HEK293 (cell line): ENCODE measurements at regions not wholly inside any gene's neighbourhood (a gene's known extent, or its start where the extent isn't known, plus 50 kb on each side); places are given as distances from the start of the nearest gene placed in this dataset.
"Not testable (repeated sequence)": the region's sequence is repeated elsewhere in the genome, so short reads cannot be mapped to it uniquely, and the experiment has no call there.

Experiments used
- CTCF ChIA-PET: fragments of 350-600 bp; formaldehyde crosslinking; extraction: SDS; loops from one replicate; lab custom pipeline; 2021; ENCODE audit warnings: antibody characterized with exemption; lab: Yijun Ruan, JAX
- POLR2A ChIA-PET: fragments of 300-600 bp; formaldehyde crosslinking; extraction: SDS; loops from one replicate; lab custom pipeline; 2020; ENCODE audit warnings: antibody characterized with exemption, inconsistent platforms; lab: Yijun Ruan, JAX
- H3K27ac ChIP-seq: fragments of 200-500 bp; sonication (Bioruptor generic); 2 replicates; pipeline ENCODE4 v1.5.1; 2014; ENCODE audit warnings: low read depth, low read length, control low read depth, inconsistent platforms; ENCODE audit errors: extremely low read depth
- H3K36me3 ChIP-seq, 2 experiments: fragments of 200-500 bp in 1 of 2; sonication (Bioruptor generic) in 1 of 2; 1 replicate in 1 of 2; 2 replicates in 1 of 2; pipeline ENCODE4 v1.5.1; 2014 to 2017; ENCODE audit warnings: inconsistent platforms in 2 of 2, low read length in 2 of 2; ENCODE audit not compliant: control insufficient read depth in 2 of 2, insufficient read depth in 1 of 2
- H3K4me1 ChIP-seq: fragments of 200-500 bp; sonication (Bioruptor generic); 2 replicates; pipeline ENCODE4 v1.5.1; 2014; ENCODE audit warnings: mild to moderate bottlenecking, low read length, inconsistent platforms; ENCODE audit not compliant: control insufficient read depth, insufficient read depth
- H3K4me3 ChIP-seq: 2 replicates; pipeline ENCODE4 v1.5.1; 2011; ENCODE audit warnings: low read depth, mild to moderate bottlenecking, control low read depth, low read length, moderate library complexity
- H3K9me3 ChIP-seq: fragments of 200-500 bp; sonication (Bioruptor generic); 2 replicates; pipeline ENCODE4 v1.5.1; 2014; ENCODE audit warnings: low read depth, low read length, inconsistent platforms; ENCODE audit not compliant: control insufficient read depth, insufficient read depth
- OSR2 ChIP-seq: fragments of 450-650 bp; formaldehyde crosslinking; IDR thresholded peaks from 2 replicates; pipeline ENCODE4 v1.5.1; 2016; ENCODE audit warnings: missing biosample characterization, missing genetic modification characterization
- SALL2 ChIP-seq: fragments of 450-650 bp; formaldehyde crosslinking; IDR thresholded peaks from 2 replicates; pipeline ENCODE4 v1.5.0; 2017; ENCODE audit warnings: missing biosample characterization, mild to moderate bottlenecking, missing genetic modification characterization, borderline replicate concordance
- TCF7L2 ChIP-seq: IDR thresholded peaks from 2 replicates; pipeline ENCODE4 v1.6.1; 2011; ENCODE audit warnings: low read depth, mild to moderate bottlenecking, inconsistent platforms, low read length, moderate library complexity, borderline replicate concordance
- ZBTB1 ChIP-seq: fragments of 450-650 bp; formaldehyde crosslinking; IDR thresholded peaks from 2 replicates; pipeline ENCODE4 v1.5.1; 2016; ENCODE audit warnings: missing biosample characterization, missing genetic modification characterization
- ZFP3 ChIP-seq: fragments of 450-650 bp; formaldehyde crosslinking; IDR thresholded peaks from 2 replicates; pipeline ENCODE4 v1.5.1; 2016; ENCODE audit warnings: low read depth, missing biosample characterization, missing genetic modification characterization
- ZNF146 ChIP-seq: fragments of 450-650 bp; formaldehyde crosslinking; IDR thresholded peaks from 2 replicates; pipeline ENCODE4 v1.5.1; 2016; ENCODE audit warnings: missing biosample characterization, missing genetic modification characterization
- ZNF211 ChIP-seq: fragments of 450-650 bp; formaldehyde crosslinking; IDR thresholded peaks from 2 replicates; pipeline ENCODE4 v1.5.1; 2016; ENCODE audit warnings: low read depth, missing biosample characterization, missing genetic modification characterization
- ZNF239 ChIP-seq: fragments of 450-650 bp; formaldehyde crosslinking; IDR thresholded peaks from 2 replicates; pipeline ENCODE4 v1.5.1; 2016; ENCODE audit warnings: missing biosample characterization, missing genetic modification characterization
- ZNF433 ChIP-seq: fragments of 450-650 bp; formaldehyde crosslinking; IDR thresholded peaks from 2 replicates; pipeline ENCODE4 v1.5.1; 2016; ENCODE audit warnings: missing biosample characterization, missing genetic modification characterization, low read depth
- ZNF473 ChIP-seq: fragments of 450-650 bp; formaldehyde crosslinking; IDR thresholded peaks from 2 replicates; pipeline ENCODE4 v1.5.1; 2017; ENCODE audit warnings: missing biosample characterization, missing genetic modification characterization
- ZNF514 ChIP-seq: fragments of 450-650 bp; formaldehyde crosslinking; IDR thresholded peaks from 2 replicates; pipeline ENCODE4 v1.5.1; 2016; ENCODE audit warnings: missing biosample characterization, missing genetic modification characterization
- ZNF521 ChIP-seq: fragments of 450-650 bp; formaldehyde crosslinking; IDR thresholded peaks from 2 replicates; pipeline ENCODE4 v1.5.1; 2017; ENCODE audit warnings: missing biosample characterization, mild to moderate bottlenecking, missing genetic modification characterization
- ZNF544 ChIP-seq: fragments of 450-650 bp; formaldehyde crosslinking; IDR thresholded peaks from 2 replicates; pipeline ENCODE4 v1.5.0; 2017; ENCODE audit warnings: missing biosample characterization, missing genetic modification characterization
- ZNF621 ChIP-seq: fragments of 450-650 bp; formaldehyde crosslinking; IDR thresholded peaks from 2 replicates; pipeline ENCODE4 v1.5.1; 2017; ENCODE audit warnings: missing biosample characterization, missing genetic modification characterization
- ZNF629 ChIP-seq: fragments of 450-650 bp; formaldehyde crosslinking; IDR thresholded peaks from 2 replicates; pipeline ENCODE4 v1.5.1; 2017; ENCODE audit warnings: missing biosample characterization, missing genetic modification characterization
- ZNF660 ChIP-seq: fragments of 450-650 bp; IDR thresholded peaks from 2 replicates; pipeline ENCODE4 v1.5.1; 2018; ENCODE audit warnings: missing biosample characterization, mild to moderate bottlenecking, missing genetic modification characterization
- ZSCAN23 ChIP-seq: fragments of 450-650 bp; formaldehyde crosslinking; IDR thresholded peaks from 2 replicates; pipeline ENCODE4 v1.5.1; 2016; ENCODE audit warnings: missing biosample characterization, missing genetic modification characterization
- TF ChIP-seq, protein P1 (sequence below): fragments of 450-650 bp; formaldehyde crosslinking; IDR thresholded peaks from 2 replicates; pipeline ENCODE4 v1.5.1; 2016; ENCODE audit warnings: missing biosample characterization, missing genetic modification characterization, low read depth
- TF ChIP-seq, protein P2 (sequence below): fragments of 450-650 bp; formaldehyde crosslinking; IDR thresholded peaks from 2 replicates; pipeline ENCODE4 v1.5.1; 2016; ENCODE audit warnings: missing biosample characterization, missing genetic modification characterization
- TF ChIP-seq, protein P3 (sequence below): fragments of 450-650 bp; formaldehyde crosslinking; IDR thresholded peaks from 2 replicates; pipeline ENCODE4 v1.5.1; 2016; ENCODE audit warnings: missing biosample characterization, missing genetic modification characterization
- TF ChIP-seq, protein P4 (sequence below): fragments of 450-650 bp; formaldehyde crosslinking; IDR thresholded peaks from 2 replicates; pipeline ENCODE4 v1.5.1; 2016; ENCODE audit warnings: missing biosample characterization, missing genetic modification characterization

DNA sequence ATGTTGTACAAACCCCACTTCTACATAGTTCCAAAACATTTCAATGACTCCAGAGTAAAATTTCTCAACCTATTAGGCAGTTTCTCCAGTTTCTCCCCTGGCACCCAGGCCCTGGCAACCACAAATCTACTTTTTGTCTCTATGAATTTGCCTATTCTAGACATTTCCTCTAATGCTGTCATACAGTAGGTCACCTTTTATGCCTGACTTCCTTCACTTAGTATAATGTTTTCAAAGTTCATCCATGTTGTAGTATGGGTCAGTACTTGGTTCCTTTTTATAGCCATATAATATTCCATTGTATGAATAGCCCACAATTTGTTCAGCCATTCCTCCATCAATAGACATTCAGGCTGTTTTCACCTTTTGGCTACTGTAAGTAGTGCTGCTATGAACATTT is 67.0 kb downstream of the SPRING1 start:
- no peak overlapping the region for H3K27ac ChIP-seq
- H3K4me1 ChIP-seq = no peaks in the 10 kb centered on the region
- ChIA-PET POLR2A (no interaction called here), CTCF (interaction anchor here (0.6 kb wide), 1 partner anchor 656 kb away, joined by 3 read pairs; no protein-coding TSS in a partner anchor)
- no peaks in the 10 kb centered on the region for H3K9me3 ChIP-seq
- H3K36me3 ChIP-seq = no peaks in the 10 kb centered on the region
- no peak overlapping the region for H3K4me3 ChIP-seq
- TF ChIP-seq ZNF146 (tag by site-specific recombination) = peak; percentile 53; the same call in 1 of the 2 replicates
- no peak for TF ChIP-seq TCF7L2
- TF ChIP-seq, protein P1, sequence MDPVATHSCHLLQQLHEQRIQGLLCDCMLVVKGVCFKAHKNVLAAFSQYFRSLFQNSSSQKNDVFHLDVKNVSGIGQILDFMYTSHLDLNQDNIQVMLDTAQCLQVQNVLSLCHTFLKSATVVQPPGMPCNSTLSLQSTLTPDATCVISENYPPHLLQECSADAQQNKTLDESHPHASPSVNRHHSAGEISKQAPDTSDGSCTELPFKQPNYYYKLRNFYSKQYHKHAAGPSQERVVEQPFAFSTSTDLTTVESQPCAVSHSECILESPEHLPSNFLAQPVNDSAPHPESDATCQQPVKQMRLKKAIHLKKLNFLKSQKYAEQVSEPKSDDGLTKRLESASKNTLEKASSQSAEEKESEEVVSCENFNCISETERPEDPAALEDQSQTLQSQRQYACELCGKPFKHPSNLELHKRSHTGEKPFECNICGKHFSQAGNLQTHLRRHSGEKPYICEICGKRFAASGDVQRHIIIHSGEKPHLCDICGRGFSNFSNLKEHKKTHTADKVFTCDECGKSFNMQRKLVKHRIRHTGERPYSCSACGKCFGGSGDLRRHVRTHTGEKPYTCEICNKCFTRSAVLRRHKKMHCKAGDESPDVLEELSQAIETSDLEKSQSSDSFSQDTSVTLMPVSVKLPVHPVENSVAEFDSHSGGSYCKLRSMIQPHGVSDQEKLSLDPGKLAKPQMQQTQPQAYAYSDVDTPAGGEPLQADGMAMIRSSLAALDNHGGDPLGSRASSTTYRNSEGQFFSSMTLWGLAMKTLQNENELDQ = no peak

DNA sequence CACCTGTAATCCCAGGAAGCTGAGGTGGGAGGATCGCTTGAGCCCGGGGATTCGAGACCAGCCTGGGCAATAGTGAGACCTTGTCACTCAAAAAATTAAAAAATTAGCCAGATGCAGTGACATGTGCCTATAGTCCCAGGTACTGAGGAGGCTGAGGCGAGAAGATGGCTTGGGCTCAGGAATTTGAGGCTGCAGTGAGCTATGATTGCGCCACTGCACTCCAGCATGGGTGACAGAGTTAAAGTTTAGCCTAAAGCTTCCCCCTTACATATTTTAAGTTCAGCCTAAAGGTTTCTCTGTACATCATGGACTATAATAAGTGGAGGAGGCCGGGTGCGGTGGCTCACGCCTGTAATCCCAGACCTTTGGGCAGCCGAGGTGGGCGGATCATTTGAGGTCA is 70.1 kb downstream of the SPRING1 start:
- CTCF ChIA-PET = interaction anchor here (0.6 kb wide), 1 partner anchor 59 kb away, joined by 5 read pairs; no protein-coding TSS in a partner anchor
- Histone ChIP-seq H3K4me1 (no peaks in the 10 kb centered on the region), H3K27ac (no peak overlapping the region)
- POLR2A ChIA-PET = no interaction called here
- TF ChIP-seq ZNF521 (tag by site-specific recombination) = no peak
- TF ChIP-seq SALL2 = no peak
- TF ChIP-seq, protein P2, sequence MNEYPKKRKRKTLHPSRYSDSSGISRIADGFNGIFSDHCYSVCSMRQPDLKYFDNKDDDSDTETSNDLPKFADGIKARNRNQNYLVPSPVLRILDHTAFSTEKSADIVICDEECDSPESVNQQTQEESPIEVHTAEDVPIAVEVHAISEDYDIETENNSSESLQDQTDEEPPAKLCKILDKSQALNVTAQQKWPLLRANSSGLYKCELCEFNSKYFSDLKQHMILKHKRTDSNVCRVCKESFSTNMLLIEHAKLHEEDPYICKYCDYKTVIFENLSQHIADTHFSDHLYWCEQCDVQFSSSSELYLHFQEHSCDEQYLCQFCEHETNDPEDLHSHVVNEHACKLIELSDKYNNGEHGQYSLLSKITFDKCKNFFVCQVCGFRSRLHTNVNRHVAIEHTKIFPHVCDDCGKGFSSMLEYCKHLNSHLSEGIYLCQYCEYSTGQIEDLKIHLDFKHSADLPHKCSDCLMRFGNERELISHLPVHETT (tag by site-specific recombination) = no peak
- TF ChIP-seq ZBTB1 (tag by site-specific recombination) = no peak
- no peak for TF ChIP-seq ZNF660 (tag by site-specific recombination)
- no peak for TF ChIP-seq ZNF514 (tag by site-specific recombination)
- no peak for TF ChIP-seq OSR2 (tag by site-specific recombination)
- TF ChIP-seq ZFP3 = no peak
- TF ChIP-seq, protein P3, sequence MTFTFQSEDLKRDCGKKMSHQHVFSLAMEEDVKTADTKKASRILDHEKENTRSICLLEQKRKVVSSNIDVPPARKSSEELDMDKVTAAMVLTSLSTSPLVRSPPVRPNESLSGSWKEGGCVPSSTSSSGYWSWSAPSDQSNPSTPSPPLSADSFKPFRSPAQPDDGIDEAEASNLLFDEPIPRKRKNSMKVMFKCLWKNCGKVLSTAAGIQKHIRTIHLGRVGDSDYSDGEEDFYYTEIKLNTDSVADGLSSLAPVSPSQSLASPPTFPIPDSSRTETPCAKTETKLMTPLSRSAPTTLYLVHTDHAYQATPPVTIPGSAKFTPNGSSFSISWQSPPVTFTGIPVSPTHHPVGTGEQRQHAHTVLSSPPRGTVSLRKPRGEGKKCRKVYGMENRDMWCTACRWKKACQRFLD (tag by site-specific recombination) = no peak
- no peak for TF ChIP-seq ZNF544 (tag by site-specific recombination)
- no peak for TF ChIP-seq ZNF629
- TF ChIP-seq ZSCAN23 (tag by site-specific recombination) = no peak
- TF ChIP-seq ZNF473 (tag by site-specific recombination) = no peak
- TF ChIP-seq ZNF433 (tag by site-specific recombination) = no peak
- no peak for TF ChIP-seq ZNF621
- TF ChIP-seq, protein P4, sequence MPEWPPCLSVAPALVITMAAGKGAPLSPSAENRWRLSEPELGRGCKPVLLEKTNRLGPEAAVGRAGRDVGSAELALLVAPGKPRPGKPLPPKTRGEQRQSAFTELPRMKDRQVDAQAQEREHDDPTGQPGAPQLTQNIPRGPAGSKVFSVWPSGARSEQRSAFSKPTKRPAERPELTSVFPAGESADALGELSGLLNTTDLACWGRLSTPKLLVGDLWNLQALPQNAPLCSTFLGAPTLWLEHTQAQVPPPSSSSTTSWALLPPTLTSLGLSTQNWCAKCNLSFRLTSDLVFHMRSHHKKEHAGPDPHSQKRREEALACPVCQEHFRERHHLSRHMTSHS (tag by site-specific recombination) = no peak
- TF ChIP-seq ZNF239 (tag by site-specific recombination) = no peak
- no peak for TF ChIP-seq ZNF211 (tag by site-specific recombination)
- TF ChIP-seq, all 188 proteins: peak for 0
- H3K9me3 ChIP-seq = no peaks in the 10 kb centered on the region
- no peak overlapping the region for H3K4me3 ChIP-seq
- H3K36me3 ChIP-seq = no peaks in the 10 kb centered on the region

DNA sequence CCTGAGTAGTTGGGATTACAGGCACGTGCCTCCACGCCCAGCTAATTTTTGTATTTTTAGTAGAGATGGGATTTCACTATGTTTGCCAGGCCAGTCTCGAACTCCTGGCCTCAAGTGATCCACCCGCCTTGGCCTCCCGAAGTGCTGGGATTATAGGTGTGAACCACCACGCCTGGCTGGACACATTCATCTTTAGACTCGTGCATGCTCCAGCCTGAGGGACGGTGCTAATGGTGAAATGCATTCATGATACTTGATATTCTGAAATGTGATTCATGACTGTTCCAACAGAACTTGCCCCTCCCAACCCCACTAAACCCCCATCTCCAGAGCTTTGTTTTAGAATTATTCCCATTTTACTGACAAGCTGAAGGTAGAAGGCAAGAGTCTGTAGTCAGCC is 71.0 kb downstream of the SPRING1 start:
- CTCF ChIA-PET, H3K4me1 ChIP-seq, H3K4me3 ChIP-seq, H3K36me3 ChIP-seq, H3K27ac ChIP-seq, H3K9me3 ChIP-seq, POLR2A ChIA-PET: not testable (repeated sequence)
